SK-N-SH treated with all-trans-retinoic acid at 6 μM for 48 hours (cell line): ENCODE measurements at regions not wholly inside any gene's neighbourhood (a gene's known extent, or its start where the extent isn't known, plus 50 kb on each side); places are given as distances from the start of the nearest gene placed in this dataset.

Source experiments
- ARNTL ChIP-seq: fragments of 450-650 bp; formaldehyde crosslinking; IDR thresholded peaks from 2 replicates; pipeline ENCODE4 v1.5.0; 2020; ENCODE audit warnings: low read depth, mild to moderate bottlenecking, moderate library complexity, borderline replicate concordance
- CSDC2 ChIP-seq: fragments of 250-450 bp; sonication (Bioruptor Pico); IDR thresholded peaks from 2 replicates; pipeline ENCODE4 v1.5.0; 2020; ENCODE audit warnings: mild to moderate bottlenecking, moderate library complexity
- GLIS3 ChIP-seq: fragments of 250-450 bp; sonication (Bioruptor Pico); IDR thresholded peaks from 2 replicates; pipeline ENCODE4 v1.5.0; 2020; ENCODE audit warnings: mild to moderate bottlenecking, moderate library complexity
- OSR1 ChIP-seq: fragments of 250-450 bp; sonication (Bioruptor Pico); IDR thresholded peaks from 2 replicates; pipeline ENCODE4 v1.8.0; 2022; ENCODE audit warnings: moderate library complexity, mild to moderate bottlenecking, inconsistent platforms
- RARB ChIP-seq: fragments of 250-450 bp; sonication (Bioruptor Pico); IDR thresholded peaks from 2 replicates; pipeline ENCODE4 v1.8.0; 2021; ENCODE audit warnings: mild to moderate bottlenecking, moderate library complexity
- TCF4 ChIP-seq: fragments of 250-450 bp; sonication (Bioruptor Pico); IDR thresholded peaks from 2 replicates; pipeline ENCODE4 v1.8.0; 2021; ENCODE audit warnings: mild to moderate bottlenecking, moderate library complexity, borderline replicate concordance
- ZC3H10 ChIP-seq: fragments of 250-450 bp; sonication (Bioruptor Pico); IDR thresholded peaks from 2 replicates; pipeline ENCODE4 v1.5.1; 2021; ENCODE audit warnings: mild to moderate bottlenecking, moderate library complexity
- ZFP3 ChIP-seq: fragments of 250-450 bp; sonication (Bioruptor Pico); IDR thresholded peaks from 2 replicates; pipeline ENCODE4 v1.5.0; 2020; ENCODE audit warnings: mild to moderate bottlenecking, moderate library complexity
- ZFP30 ChIP-seq: fragments of 450-650 bp; formaldehyde crosslinking; IDR thresholded peaks from 2 replicates; pipeline ENCODE4 v1.5.0; 2022; ENCODE audit warnings: mild to moderate bottlenecking, moderate library complexity
- ZNF565 ChIP-seq: fragments of 450-650 bp; formaldehyde crosslinking; conservative IDR thresholded peaks from 2 replicates; pipeline ENCODE4 v1.5.0; 2020; ENCODE audit warnings: low read depth, mild to moderate bottlenecking, moderate library complexity
- ZNF70 ChIP-seq: fragments of 450-650 bp; formaldehyde crosslinking; IDR thresholded peaks from 2 replicates; pipeline ENCODE4 v1.5.0; 2020; ENCODE audit warnings: mild to moderate bottlenecking, moderate library complexity
- TF ChIP-seq, protein P1 (sequence below): fragments of 250-450 bp; sonication (Bioruptor Pico); IDR thresholded peaks from 2 replicates; pipeline ENCODE4 v1.8.0; 2020; ENCODE audit warnings: mild to moderate bottlenecking, moderate library complexity, borderline replicate concordance
- TF ChIP-seq, protein P2 (sequence below): fragments of 250-450 bp; sonication (Bioruptor Pico); IDR thresholded peaks from 2 replicates; pipeline ENCODE4 v1.5.1; 2020; ENCODE audit warnings: low read depth, mild to moderate bottlenecking, moderate library complexity
- TF ChIP-seq, protein P3 (sequence below): fragments of 250-450 bp; sonication (Bioruptor Pico); IDR thresholded peaks from 2 replicates; pipeline ENCODE4 v1.5.1; 2021; ENCODE audit warnings: mild to moderate bottlenecking, moderate library complexity

DNA sequence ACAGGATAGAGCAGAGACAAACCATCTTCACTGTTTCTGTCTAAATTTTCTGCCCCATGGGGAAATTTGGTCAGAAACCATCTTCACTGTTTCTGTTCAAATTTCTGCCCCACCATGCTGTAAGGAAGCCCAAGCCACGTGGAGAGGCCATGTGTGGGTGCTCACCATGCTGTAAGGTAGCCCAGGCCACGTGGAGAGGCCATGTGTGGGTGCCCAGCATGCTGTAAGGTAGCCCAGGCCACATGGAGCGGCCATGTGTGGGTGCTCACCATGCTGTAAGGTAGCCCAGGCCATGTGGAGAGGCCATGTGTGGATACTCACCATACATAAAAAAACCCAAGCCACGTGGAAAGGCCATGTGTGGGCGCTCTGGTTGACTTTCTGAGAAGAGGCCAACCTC lies 1088.7 kb upstream of the AUTS2 start:
- TF ChIP-seq ZC3H10 (no peak), TCF4 (CRISPR knock-in tag) (no peak), GLIS3 (CRISPR knock-in tag) (no peak), RARB (no peak), ZNF565 (no peak), ARNTL (no peak), OSR1 (CRISPR knock-in tag) (no peak), CSDC2 (no peak), ZFP3 (CRISPR knock-in tag) (no peak), ZFP30 (CRISPR knock-in tag) (no peak), ZNF70 (CRISPR knock-in tag) (no peak)
- TF ChIP-seq, protein P1, sequence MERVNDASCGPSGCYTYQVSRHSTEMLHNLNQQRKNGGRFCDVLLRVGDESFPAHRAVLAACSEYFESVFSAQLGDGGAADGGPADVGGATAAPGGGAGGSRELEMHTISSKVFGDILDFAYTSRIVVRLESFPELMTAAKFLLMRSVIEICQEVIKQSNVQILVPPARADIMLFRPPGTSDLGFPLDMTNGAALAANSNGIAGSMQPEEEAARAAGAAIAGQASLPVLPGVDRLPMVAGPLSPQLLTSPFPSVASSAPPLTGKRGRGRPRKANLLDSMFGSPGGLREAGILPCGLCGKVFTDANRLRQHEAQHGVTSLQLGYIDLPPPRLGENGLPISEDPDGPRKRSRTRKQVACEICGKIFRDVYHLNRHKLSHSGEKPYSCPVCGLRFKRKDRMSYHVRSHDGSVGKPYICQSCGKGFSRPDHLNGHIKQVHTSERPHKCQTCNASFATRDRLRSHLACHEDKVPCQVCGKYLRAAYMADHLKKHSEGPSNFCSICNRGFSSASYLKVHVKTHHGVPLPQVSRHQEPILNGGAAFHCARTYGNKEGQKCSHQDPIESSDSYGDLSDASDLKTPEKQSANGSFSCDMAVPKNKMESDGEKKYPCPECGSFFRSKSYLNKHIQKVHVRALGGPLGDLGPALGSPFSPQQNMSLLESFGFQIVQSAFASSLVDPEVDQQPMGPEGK (CRISPR knock-in tag) = no peak
- TF ChIP-seq, protein P2, sequence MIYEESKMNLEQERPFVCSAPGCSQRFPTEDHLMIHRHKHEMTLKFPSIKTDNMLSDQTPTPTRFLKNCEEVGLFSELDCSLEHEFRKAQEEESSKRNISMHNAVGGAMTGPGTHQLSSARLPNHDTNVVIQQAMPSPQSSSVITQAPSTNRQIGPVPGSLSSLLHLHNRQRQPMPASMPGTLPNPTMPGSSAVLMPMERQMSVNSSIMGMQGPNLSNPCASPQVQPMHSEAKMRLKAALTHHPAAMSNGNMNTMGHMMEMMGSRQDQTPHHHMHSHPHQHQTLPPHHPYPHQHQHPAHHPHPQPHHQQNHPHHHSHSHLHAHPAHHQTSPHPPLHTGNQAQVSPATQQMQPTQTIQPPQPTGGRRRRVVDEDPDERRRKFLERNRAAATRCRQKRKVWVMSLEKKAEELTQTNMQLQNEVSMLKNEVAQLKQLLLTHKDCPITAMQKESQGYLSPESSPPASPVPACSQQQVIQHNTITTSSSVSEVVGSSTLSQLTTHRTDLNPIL (CRISPR knock-in tag) = no peak
- TF ChIP-seq, protein P3, sequence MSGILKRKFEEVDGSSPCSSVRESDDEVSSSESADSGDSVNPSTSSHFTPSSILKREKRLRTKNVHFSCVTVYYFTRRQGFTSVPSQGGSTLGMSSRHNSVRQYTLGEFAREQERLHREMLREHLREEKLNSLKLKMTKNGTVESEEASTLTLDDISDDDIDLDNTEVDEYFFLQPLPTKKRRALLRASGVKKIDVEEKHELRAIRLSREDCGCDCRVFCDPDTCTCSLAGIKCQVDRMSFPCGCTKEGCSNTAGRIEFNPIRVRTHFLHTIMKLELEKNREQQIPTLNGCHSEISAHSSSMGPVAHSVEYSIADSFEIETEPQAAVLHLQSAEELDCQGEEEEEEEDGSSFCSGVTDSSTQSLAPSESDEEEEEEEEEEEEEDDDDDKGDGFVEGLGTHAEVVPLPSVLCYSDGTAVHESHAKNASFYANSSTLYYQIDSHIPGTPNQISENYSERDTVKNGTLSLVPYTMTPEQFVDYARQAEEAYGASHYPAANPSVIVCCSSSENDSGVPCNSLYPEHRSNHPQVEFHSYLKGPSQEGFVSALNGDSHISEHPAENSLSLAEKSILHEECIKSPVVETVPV (CRISPR knock-in tag) = no peak
